Kidney epithelial cell (primary cell): ENCODE measurements at regions not wholly inside any gene's neighbourhood (a gene's known extent, or its start where the extent isn't known, plus 50 kb on each side); places are given as distances from the start of the nearest gene placed in this dataset.

Experiments used
- DNase-seq: peaks from one replicate; pipeline ENCODE4 v3.0.0-alpha.2; 2010; ENCODE audit warnings: low read depth
- H3K27me3 ChIP-seq: 2 replicates; pipeline ENCODE4 v1.6.0; 2011; ENCODE audit warnings: low read length; ENCODE audit not compliant: control insufficient read depth, insufficient read depth
- H3K36me3 ChIP-seq: 2 replicates; pipeline ENCODE4 v1.5.1; 2011; ENCODE audit warnings: low read length; ENCODE audit not compliant: control insufficient read depth, insufficient read depth
- H3K4me3 ChIP-seq: 2 replicates; pipeline ENCODE4 v1.5.1; 2011; ENCODE audit warnings: low read depth, mild to moderate bottlenecking, control low read depth, low read length
- CTCF ChIP-seq: IDR thresholded peaks from 2 replicates; pipeline ENCODE4 v1.5.1; 2011; ENCODE audit warnings: mild to moderate bottlenecking, moderate library complexity, low read length, control low read depth, inconsistent platforms; ENCODE audit not compliant: insufficient read depth, poor library complexity, severe bottlenecking

- DNase-seq = no peak
- Histone ChIP-seq H3K36me3 (no peaks in the 10 kb centered on the region), H3K4me3 (no peak overlapping the region), H3K27me3 (no peaks in the 10 kb centered on the region)
- no peak for TF ChIP-seq CTCF
These were observed 904.3 kb downstream of the METTL15 start for GRCh38 chr11:29012507-29012906.

DNA sequence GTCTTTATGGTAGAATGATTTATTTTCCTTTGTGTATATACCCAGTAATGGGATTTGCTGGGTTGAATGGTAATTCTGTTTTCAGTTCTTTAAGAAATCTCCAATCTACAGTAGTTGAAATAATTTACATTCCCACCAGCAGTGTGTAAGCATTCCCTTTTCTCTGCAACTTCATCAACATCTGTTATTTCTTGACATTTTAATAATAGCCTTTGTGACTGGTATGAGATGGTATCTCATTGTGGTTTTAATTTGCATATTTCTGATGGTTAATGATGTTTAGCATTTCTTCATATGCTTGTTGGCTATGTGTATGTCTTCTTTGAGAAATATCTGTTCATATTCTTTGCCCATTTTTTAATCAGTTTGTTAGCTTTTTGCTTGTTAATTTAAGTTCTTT is 901.2 kb downstream of the METTL15 start:
- Histone ChIP-seq H3K27me3 (no peaks in the 10 kb centered on the region), H3K4me3 (no peak overlapping the region), H3K36me3 (no peaks in the 10 kb centered on the region)
- TF ChIP-seq CTCF = no peak
- no peak for DNase-seq

- no peaks in the 10 kb centered on the region for H3K27me3 ChIP-seq
- no peak for DNase-seq
- H3K4me3 ChIP-seq = no peak overlapping the region
- TF ChIP-seq CTCF = no peak
- H3K36me3 ChIP-seq = no peaks in the 10 kb centered on the region
These were observed 900.3 kb downstream of the METTL15 start for GRCh38 chr11:29008481-29008880.

- no peaks in the 10 kb centered on the region for H3K36me3 ChIP-seq
- no peak for DNase-seq
- no peaks in the 10 kb centered on the region for H3K27me3 ChIP-seq
- no peak for TF ChIP-seq CTCF
- H3K4me3 ChIP-seq = no peak overlapping the region
These were observed 898.5 kb downstream of the METTL15 start for GRCh38 chr11:29006668-29007067.

DNA sequence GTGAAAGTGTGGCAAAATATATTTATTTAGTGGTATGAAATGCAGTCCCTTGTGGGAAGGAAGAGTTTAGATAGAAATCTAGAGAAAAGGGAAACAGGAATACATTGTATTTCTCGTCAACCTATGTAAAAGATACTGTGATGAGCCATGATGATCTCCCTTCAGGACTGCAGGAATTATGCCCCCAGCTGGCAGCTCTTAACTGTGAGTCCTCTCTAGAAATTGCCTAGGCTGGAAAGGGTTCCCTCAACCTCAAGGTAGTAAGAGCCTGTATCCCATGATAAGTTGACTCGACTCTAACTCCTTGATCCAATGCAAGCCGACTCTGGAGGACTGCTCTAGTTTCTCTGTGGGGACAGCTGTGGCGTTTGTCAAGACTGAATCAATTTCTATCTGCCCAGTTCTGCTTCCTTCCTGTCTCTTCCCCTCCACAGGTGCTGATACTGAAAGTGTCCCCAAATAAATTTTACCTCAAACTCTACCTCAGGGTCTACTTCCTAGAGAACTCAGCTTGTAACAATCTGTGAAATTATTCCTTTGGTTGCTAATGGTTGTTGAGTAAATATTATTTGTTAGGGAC is 897.3 kb downstream of the METTL15 start:
- no peak overlapping the region for H3K4me3 ChIP-seq
- H3K36me3 ChIP-seq = no peaks in the 10 kb centered on the region
- no peak for DNase-seq
- TF ChIP-seq CTCF = no peak
- H3K27me3 ChIP-seq = no peaks in the 10 kb centered on the region

DNA sequence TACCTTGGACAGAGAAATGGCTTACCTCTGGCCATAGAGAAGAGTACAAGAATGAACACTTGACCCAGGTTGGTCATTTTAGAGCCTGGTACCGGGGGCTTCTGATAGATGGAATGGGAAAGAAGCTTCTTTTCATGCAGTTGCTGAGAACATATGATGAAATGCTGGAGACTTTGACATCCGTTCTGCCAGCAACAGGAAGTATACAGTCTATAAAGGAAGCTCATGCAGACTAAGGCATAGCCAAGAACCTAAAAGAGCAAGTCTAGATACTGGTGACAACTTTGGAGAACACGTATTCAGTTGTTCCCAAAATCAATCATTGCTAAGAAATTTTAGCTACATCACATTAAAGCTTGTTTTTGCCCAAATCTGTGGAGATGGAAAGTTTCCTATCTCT is 894.6 kb downstream of the METTL15 start:
- TF ChIP-seq CTCF = no peak

More for the DNA sequence above, 894.6 kb downstream of the METTL15 start:
- no peak overlapping the region for H3K4me3 ChIP-seq
- no peaks in the 10 kb centered on the region for H3K36me3 ChIP-seq
- no peak for DNase-seq
- no peaks in the 10 kb centered on the region for H3K27me3 ChIP-seq
